HG03159 (cell line): ENCODE measurements at regions not wholly inside any gene's neighbourhood (a gene's known extent, or its start where the extent isn't known, plus 50 kb on each side); places are given as distances from the start of the nearest gene placed in this dataset.

ENCODE experiments used
- ATAC-seq: cut with Tn5 transposase; IDR thresholded peaks from one replicate; pipeline ENCODE4 v1.9.1; 2021; ENCODE audit warnings: mild to moderate bottlenecking, moderate library complexity; ENCODE audit not compliant: unreplicated experiment

DNA sequence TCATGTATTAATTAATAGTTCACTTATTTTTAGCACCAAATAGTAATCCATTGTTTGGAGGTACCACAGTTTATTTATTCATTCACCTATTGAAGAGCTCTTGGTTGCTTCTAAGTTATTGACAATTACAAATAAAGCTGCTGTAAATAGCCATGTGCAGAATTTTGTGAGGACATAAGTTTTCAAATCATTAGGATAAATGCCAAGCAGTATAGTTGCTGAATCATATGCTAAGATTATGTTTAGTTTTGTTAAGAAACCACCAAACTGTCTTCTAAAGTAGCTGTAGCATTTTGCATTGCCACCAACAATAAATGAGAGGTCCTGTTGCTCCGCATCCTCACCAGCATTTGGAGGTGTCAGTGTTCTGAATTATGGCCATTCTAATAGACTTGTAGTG lies 2126.8 kb downstream of the PCDH9 start:
- ATAC-seq = no peak

DNA sequence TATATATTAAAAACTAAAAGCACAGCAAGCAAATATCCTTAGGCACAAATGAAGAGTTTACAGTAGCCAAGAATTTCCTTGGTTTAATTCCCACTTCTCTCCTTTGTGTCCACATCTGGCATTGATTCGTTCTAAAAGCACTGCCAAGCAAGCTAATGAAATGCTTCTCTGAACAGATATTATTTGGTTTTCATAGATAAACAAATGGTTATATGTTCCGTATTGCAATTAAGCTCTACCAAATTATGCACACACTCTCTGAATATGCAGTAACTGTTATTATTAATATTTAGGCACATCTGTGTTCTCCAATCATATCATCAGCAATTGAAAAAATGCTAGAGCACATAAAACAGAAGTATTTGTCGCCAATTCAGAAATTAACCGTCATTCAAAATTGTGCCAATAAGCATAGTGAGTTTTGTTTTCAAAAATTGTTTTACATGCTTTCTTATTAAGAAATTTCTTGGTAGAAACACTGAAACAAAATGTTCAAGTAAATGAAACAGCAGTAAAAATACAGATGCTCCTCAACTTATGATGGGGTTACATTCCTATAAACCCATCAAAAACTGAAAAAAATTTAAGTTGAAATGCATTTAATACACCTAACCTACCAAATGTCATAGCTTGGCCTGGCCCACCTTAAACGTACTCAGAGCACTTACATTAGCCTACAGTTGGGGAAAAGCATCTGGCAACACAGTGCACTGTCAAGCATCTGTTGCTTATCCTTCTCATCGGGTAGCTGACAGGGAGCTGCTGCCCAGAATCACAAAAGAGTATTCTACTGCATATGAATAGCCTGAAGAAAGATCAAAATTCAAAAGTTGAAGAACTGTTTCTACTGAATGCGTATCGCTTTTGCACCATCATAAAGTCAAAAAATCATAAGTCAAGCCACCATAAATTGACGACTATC lies 2134.7 kb downstream of the PCDH9 start:
- ATAC-seq = no peak

DNA sequence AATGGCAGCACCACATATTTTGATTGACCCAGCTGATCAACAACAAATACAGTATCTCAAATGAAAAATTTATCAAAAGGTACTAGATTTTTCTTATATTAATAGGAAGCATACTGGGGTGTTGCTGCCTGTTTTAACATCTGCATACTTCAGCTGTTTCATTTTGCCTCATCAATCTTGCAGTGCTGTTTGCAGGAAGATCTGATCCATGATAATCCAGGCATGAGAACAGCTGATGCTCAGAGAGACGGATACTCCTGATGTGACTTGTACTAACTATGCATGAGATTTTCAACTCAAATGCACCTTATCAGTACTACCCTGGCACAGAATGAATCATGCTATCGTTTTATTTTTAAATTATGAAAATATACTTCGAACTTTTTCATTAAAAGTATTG lies 2136.8 kb downstream of the PCDH9 start:
- ATAC-seq = no peak

DNA sequence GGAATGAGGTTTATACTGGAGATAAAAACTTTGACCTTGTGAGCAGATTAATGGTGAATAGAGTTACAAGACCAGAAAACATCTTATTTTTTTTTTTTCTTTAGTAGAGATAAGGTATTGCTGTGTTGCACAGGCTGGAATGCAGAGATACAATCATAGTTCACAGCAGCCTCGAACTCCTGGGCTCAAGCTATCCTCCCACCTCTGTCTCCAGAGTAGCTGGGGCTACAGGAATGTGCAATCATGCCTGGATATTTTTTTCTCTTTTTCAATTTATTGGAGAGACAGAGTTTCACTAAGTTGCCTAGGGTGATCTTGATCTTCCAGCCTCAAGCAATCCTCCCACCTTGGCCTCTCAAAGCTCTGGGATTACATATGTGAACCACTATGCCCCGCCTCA lies 2139.1 kb downstream of the PCDH9 start:
- ATAC-seq = no peak

DNA sequence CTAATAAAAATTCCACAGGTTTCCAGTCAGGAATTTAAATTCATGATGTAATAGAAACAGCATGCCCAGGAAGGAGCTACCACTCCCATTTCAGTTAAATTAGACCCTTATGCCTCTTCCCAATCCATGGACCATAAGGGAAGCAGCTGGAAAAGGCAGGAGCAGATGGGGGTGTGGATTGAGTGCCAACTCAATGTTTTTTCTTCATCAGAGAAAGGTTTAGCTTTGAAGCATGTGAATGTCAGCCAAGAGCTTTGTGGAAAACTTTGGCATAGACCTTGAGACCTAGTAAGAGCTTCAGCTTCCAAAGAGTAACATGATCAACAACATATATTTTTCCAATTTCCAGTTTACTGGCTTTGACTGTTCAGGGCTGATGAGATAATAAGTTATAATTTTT lies 2139.9 kb downstream of the PCDH9 start:
- ATAC-seq = no peak

DNA sequence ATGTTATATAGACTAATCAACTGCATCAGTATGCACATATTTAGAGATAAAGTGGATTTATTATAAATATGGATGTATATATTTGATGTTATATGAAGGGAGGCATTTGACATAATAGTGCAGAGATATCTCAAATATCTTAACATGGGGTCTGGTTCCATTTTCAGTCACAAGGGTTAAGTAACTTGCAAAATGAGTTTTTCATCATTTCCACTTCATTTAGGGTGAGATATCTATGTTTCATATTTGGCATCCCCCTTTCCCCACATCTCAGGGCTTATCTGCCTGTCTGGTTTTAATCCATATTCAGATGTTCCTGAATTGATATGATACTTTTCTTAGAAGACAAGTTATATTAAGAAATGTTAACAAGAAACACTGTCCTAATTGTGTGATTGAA lies 2141.2 kb downstream of the PCDH9 start:
- no peak for ATAC-seq

DNA sequence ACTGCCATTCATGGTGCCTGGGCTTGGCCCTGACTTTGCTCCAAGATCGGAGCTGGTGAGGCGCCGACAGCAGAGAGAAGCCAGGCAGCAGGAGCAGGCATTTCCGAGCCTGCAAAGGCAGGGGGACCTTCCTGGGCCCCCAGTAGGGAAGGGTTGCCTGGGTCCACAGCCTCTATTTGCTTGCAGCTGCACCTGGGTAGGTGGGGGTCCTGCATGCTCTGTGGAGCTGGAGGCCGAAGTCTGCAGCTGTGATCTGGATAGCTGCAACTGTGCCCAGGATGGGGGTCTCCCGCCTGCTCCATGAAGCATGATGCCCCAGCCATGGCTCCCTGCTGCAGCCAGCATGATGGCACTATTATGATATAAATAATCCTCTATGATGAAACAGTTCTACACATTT lies 2144.2 kb downstream of the PCDH9 start:
- ATAC-seq = no peak

DNA sequence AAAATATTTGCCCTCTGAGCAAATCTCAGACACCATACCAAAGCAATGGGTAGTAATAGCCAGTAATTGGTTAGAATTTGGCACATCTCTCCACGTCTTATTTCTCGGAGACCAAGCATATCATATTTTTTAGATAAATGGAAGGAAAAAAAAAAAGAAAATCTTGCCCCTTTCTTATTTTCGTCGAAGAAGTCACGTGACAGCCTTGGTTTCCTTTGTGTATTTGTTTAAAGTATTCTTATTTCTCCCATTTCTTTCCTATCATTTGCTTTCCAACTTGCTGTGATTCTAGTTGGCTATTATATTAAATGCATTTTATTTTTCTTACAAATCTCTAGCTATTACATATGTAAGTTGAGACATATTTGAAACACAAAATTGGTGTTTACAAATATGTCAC lies 2155.9 kb downstream of the PCDH9 start:
- no peak for ATAC-seq

DNA sequence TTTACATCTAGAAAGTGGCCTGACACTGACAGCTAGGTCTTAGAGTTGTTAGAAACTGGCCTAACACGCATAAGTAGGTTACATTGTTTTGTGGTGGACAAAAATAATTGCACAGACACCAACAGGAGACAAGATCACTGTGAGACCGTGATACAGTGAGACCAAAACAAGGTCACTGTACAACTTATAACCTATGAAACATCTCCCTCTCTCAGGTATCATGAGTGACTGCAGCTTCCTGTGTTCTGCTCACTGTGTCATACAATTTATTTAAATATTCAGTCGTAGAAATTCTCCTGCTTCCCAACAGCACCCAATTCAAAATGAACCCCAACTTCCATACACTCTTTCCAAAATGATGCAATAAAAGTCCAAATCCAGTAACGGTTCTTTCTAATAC lies 2165.2 kb downstream of the PCDH9 start:
- ATAC-seq = no peak

DNA sequence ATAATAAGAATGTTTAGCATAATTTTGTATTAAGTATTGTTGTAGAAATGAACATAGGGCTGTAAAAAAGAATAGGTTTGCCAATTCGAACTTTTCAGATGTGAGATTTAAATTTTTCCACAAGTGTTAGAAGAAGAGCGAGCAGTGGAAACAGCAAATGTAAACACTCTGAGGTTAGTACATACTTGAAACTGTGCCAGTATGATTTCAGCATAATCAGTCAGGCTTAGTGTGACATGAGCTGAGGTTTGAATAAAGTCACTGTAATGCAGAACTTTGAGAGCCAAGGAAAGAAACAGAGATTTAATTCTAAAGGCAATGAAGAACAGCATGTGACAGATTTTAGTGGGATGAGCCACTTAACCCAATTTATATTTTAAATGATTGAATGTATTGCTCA lies 2166.4 kb downstream of the PCDH9 start:
- ATAC-seq = no peak

DNA sequence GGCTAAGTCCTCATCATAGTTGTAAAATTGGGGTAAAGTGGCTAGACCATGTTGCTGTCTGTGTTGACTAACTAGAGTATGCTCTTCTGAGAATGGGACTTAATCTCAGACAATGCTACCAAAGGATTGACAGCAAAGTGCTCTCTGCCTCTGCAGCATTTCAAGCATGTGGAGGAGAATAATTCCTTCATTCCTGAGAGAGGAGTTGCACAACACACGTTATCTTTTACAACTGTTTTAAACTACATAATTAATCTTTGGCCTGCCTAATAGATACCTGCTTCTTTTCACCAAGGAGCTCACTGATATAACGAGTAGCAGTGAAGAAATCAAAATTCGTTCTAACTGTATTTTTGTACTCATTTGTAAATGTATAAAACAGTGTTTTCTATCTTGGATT lies 2172.2 kb downstream of the PCDH9 start:
- no peak for ATAC-seq

DNA sequence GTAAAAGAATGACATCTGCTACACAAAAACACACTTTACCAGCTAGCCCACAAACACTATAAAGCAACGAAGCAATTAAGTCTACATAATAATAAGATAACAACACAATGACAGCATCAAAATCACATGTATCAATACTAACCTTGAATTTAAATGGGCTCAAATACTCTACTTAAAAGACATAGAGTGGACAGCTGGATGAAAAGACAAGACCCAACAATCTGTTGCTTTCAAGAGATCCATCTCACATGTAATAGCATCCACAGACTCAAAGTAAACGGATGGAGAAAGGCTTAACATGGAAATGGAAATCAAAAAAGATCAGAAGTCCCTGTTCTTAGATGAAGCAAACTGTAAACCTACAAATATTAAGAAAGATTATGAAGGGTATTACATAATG lies 2175.9 kb downstream of the PCDH9 start:
- no peak for ATAC-seq

DNA sequence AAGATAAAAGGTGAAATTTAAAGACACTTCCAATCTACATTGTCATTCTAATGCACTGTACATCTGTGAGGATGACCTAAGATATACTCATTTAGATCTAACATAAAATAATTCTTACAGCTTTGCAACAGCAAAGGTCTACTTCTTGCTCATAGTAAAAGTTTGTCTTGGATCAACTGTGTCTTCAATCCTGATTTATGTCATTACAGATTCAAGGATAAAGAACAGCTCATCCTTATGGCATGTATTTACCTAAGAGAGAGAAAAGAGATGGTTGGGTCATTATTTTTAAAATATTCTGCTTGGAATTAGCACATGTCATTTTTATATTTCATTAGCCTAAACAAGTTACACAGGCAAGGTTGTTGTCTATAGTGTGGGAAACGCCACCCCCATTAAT lies 2193.1 kb downstream of the PCDH9 start:
- ATAC-seq = no peak

DNA sequence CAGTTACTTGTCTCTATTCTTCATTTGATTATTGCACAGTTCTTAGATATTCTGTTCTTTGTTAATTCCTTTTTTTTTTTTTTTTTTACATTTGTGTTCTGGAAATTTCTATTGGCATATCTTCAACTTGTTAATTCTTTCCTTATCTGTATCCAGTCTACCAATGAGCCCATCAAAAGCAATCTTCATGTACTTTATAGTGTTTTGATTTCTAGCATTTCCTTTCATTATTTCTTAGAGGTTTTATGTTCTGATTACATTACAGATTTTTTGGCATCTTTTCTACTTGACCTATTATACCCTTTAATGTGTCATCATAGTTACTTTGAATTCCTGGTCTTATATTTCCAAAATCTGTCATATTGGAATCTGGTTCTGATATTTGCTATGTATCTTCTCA lies 2194.8 kb downstream of the PCDH9 start:
- no peak for ATAC-seq

DNA sequence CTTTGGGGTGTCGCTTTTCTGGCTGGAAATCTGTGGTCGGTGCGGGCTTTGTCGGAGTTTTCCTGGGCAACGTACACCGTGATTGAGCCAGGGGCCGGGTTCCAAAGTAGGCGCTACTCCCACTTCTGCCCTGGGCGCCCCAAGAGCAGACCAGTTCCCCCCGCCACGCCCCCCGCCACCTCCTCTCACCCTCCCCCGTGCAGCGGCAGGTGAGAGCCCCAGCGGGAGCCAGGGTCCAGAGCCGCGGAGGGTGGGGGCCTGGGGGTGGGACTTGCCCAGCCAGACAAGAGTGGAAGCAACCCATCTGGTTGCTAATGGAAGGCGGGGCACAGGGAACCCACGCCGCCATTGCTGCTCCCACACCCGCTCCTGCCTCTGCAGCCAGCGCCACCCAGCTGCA lies 2195.9 kb downstream of the PCDH9 start:
- no peak for ATAC-seq

DNA sequence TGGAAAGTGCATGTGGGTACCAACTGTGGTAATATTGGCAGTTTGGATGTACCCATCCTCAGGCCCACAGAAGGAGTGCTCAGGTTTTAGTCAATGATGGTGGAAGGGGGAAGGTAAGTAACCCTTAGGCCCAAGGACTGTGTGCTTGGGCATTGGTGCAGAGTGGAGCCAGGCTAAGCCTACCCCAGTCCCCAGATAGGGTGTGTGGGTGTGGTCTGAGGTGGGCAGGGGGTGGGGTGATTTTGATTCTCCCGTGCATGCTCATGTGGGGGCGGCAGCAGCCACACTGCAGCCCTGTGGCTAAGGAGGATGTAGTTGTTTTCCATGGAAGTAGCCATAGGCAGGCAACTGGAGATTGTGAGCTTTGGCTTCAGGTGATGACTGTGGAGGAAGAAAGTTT lies 2197.3 kb downstream of the PCDH9 start:
- ATAC-seq = no peak

DNA sequence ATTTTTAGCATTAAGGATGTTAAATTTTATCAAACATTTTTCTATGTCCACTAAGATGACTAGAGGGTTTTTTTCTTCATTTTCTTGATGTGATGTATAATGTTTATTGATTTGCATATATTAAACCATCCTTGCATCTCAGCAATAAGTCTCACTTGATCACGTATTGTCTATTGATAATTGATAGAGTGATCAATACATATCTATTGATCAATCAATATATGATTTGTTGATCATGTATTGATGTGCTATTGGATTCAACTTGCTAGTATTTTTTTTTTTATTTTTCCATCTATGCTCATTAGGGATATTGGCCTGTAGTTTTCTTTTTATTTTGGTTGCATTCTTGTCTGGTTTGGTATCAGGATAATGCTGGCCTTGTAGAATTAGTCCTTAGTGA lies 2202.0 kb downstream of the PCDH9 start:
- ATAC-seq = no peak

DNA sequence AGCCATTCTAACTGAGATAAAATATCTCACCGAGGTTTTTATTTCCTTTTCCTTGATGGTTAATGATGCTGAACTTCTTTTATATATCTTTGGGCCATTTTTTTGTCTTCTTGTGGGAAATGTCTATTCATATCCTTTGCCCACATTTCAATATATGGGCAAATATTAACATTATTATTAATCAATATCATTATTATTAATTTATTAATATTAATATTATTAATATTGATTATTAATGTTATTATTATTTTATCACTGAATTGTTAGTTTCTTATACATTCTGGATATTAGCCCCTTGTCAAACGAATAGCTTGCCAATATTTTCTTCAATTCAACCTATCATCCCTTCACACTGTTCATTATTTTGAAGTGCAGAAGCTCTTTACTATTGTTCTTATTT lies 2203.6 kb downstream of the PCDH9 start:
- ATAC-seq = no peak

DNA sequence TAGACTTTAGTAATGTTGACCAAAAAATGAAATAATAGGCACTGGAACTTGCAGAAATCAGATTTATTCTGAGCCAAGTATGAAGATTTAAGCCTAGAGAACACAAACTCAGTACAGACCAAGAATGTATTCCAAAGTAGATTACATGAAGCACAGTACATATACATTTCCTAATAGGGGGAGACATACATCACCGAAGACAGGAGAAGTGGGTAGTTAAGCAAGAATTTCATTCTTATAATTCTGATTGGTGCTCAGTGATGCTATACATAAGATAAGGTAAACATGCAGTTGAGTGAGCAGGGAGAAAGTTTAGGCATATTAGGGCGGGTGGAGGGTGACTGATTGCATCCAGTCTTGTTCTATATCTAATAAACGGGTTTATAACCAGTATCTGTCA lies 2218.8 kb downstream of the PCDH9 start:
- no peak for ATAC-seq

DNA sequence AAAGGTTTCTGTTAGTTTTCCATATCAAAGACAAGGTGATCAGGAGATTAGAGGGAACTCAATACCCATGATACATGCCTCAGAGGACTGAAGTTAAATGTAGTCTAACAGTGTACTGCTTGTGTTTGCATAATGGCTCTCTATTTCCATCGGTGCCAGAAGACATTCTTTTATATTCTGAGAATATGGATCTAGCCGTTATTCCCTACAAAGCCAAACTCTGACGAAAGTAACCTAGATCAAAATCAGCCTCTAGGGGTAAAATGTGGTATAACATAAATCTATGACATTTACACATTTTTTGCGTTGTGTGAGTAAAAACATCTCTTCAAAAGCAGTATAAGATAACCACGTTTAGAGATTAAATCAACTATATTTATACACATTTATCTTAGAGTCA lies 2232.7 kb downstream of the PCDH9 start:
- no peak for ATAC-seq

DNA sequence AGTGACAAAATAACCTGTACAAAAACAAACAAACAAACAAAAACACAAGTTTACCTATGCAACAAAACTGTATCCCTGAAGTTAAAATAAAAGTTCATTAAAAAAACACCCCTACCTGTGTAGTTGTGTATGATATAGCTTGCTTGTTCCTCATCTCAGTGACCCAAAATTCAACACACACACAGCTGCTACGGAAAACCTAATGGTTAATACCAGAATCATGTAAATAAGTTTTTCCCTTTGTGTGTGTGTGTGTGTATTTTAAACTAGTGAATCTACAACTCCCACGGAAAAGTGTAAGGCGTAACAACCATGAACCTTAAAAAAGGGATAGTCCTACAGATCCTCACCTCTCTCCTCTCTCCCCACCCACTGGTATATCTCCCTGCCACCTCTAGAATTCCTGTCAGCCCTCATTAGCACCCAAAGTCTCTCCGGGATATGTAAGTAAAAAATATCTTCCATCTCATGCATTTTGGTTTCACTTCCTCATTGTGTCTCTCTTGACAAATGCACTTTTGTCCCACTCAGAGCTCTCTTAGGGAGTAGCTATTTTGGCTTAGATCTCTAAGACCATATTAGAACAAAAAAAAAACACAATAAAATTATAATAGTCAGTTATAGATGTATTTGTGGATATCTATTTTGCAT lies 2236.5 kb downstream of the PCDH9 start:
- peak; percentile 71 for ATAC-seq

DNA sequence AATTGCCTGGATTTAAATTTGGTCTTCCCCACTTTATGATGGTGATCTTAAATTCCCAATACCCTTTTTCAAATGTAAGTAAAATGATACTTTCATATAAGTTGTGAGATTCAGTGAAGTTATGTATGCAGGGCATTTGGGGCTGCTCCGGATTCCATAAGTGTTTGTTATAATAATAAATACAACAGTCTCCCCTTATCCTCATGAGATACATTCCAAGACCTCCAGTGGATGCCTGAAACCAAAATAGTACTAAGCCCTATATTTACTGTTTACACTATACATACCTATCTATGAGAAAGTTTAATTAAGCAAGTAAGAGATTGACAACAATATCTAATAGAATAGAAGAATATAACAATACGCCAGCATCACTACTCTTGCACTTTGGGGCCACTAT lies 2237.8 kb downstream of the PCDH9 start:
- no peak for ATAC-seq

DNA sequence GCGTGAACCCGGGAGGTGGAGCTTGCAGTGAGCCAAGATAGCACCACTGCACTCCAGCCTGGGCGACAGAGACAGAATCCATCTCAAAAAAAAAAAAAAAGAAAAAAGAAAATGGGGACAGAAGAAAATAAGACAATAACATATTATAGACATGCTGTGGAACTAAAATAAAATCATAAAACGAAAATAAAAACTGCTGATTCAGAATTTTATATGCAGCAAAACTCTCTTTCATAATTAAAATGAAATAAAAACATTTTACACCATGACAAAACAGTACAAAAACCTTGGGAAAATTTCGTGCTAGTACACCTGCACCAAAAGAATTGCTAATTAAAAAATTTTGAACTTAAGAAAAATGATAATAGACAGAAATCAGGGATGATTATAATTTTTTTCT lies 2245.1 kb downstream of the PCDH9 start:
- ATAC-seq = no peak
